Smooth muscle cell (in vitro differentiated cells): ENCODE measurements at regions not wholly inside any gene's neighbourhood (a gene's known extent, or its start where the extent isn't known, plus 50 kb on each side); places are given as distances from the start of the nearest gene placed in this dataset.

Experiments
- DNase-seq: peaks from one replicate; lab custom pipeline; 2025; ENCODE audit not compliant: unreplicated experiment; lab: John Stamatoyannopoulos, UW
- H2AFZ ChIP-seq: fragments of 200-600 bp; sonication (generic); 2 replicates; pipeline ENCODE4 v1.6.0; 2016; ENCODE audit warnings: antibody characterized with exemption, low read depth, mild to moderate bottlenecking
- H3F3A ChIP-seq: fragments of 200-600 bp; sonication (generic); 2 replicates; pipeline ENCODE4 v1.6.0; 2017; ENCODE audit warnings: antibody characterized with exemption, low read depth
- H3K27ac ChIP-seq: fragments of 200-600 bp; sonication (generic); 2 replicates; pipeline ENCODE4 v1.5.1; 2016; ENCODE audit warnings: low read depth, mild to moderate bottlenecking
- H3K27me3 ChIP-seq: fragments of 200-600 bp; sonication (generic); 2 replicates; pipeline ENCODE4 v1.6.1; 2016; ENCODE audit warnings: low read depth, mild to moderate bottlenecking
- H3K36me3 ChIP-seq: fragments of 200-600 bp; sonication (generic); 2 replicates; pipeline ENCODE4 v1.5.1; 2016; ENCODE audit warnings: low read depth
- H3K4me1 ChIP-seq: fragments of 200-600 bp; sonication (generic); 2 replicates; pipeline ENCODE4 v1.5.1; 2016; ENCODE audit warnings: low read depth
- H3K4me2 ChIP-seq: fragments of 200-600 bp; sonication (generic); 2 replicates; pipeline ENCODE4 v1.6.0; 2016; ENCODE audit warnings: mild to moderate bottlenecking
- H3K4me3 ChIP-seq: fragments of 200-600 bp; sonication (generic); 2 replicates; pipeline ENCODE4 v1.5.1; 2016; ENCODE audit warnings: mild to moderate bottlenecking
- H3K79me2 ChIP-seq: fragments of 200-600 bp; sonication (generic); 2 replicates; pipeline ENCODE4 v1.6.0; 2016; ENCODE audit warnings: low read depth, mild to moderate bottlenecking
- H3K9ac ChIP-seq: fragments of 200-600 bp; sonication (generic); 2 replicates; pipeline ENCODE4 v1.6.0; 2016; ENCODE audit warnings: low read depth
- H3K9me3 ChIP-seq: fragments of 200-600 bp; sonication (generic); replicated peaks from 2 replicates; pipeline ENCODE4 v1.5.1; 2016; ENCODE audit warnings: low read depth
- H4K20me1 ChIP-seq: fragments of 200-600 bp; sonication (generic); 2 replicates; pipeline ENCODE4 v1.6.0; 2016; ENCODE audit warnings: low read depth
- WGBS: methylation state at CpG from one replicate; pipeline ENCODE4 v1.1.7; 2016; ENCODE audit warnings: low lambda C conversion rate; 5-methylcytosine and 5-hydroxymethylcytosine counted together
- TF ChIP-seq, protein P1 (sequence below): fragments of 200-600 bp; sonication (generic); IDR thresholded peaks from 2 replicates; pipeline ENCODE4 v1.5.1; 2017; ENCODE audit warnings: borderline replicate concordance, mild to moderate bottlenecking, antibody characterized with exemption; ENCODE audit not compliant: insufficient read depth, poor library complexity, severe bottlenecking

DNA sequence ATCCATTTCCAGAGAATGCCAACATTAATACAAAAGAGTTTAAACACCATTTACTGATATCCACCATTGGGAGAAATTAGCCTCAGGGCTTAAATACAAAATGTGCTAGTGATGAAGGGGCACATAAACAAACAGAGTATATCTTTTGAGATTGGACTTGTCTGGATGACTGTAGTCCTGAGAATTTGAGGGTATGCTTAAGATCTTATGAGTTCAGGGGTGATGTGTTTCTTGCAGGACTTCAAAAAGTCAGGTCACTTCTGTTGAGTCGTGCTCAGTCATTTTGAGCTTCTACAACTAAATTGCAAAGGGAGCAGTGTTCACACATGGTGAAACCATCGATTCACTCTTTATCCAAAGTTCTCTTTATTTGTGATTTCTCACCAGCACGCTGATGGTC is 425.7 kb downstream of the ATP23 start:
- TF ChIP-seq, protein P1, sequence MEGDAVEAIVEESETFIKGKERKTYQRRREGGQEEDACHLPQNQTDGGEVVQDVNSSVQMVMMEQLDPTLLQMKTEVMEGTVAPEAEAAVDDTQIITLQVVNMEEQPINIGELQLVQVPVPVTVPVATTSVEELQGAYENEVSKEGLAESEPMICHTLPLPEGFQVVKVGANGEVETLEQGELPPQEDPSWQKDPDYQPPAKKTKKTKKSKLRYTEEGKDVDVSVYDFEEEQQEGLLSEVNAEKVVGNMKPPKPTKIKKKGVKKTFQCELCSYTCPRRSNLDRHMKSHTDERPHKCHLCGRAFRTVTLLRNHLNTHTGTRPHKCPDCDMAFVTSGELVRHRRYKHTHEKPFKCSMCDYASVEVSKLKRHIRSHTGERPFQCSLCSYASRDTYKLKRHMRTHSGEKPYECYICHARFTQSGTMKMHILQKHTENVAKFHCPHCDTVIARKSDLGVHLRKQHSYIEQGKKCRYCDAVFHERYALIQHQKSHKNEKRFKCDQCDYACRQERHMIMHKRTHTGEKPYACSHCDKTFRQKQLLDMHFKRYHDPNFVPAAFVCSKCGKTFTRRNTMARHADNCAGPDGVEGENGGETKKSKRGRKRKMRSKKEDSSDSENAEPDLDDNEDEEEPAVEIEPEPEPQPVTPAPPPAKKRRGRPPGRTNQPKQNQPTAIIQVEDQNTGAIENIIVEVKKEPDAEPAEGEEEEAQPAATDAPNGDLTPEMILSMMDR: no peak
- H3K27ac ChIP-seq: no peak overlapping the region
- H4K20me1 ChIP-seq: no peaks in the 10 kb centered on the region
- H2AFZ ChIP-seq: peak overlapping the region; percentile 59
- no peak overlapping the region for H3K4me3 ChIP-seq
- H3K79me2 ChIP-seq: no peaks in the 10 kb centered on the region
- no peak overlapping the region for H3K9ac ChIP-seq
- H3F3A ChIP-seq: peaks cover 15% of the 10 kb centered on the region
- H3K27me3 ChIP-seq: no peaks in the 10 kb centered on the region
- no peak for DNase-seq
- no peaks in the 10 kb centered on the region for H3K9me3 ChIP-seq
- H3K36me3 ChIP-seq: no peaks in the 10 kb centered on the region
- peak overlapping the region; percentile 48 for H3K4me2 ChIP-seq
- 78% methylated on average over 3 of the region's 3 CpGs for WGBS
- H3K4me1 ChIP-seq: peaks cover 11% of the 10 kb centered on the region

DNA sequence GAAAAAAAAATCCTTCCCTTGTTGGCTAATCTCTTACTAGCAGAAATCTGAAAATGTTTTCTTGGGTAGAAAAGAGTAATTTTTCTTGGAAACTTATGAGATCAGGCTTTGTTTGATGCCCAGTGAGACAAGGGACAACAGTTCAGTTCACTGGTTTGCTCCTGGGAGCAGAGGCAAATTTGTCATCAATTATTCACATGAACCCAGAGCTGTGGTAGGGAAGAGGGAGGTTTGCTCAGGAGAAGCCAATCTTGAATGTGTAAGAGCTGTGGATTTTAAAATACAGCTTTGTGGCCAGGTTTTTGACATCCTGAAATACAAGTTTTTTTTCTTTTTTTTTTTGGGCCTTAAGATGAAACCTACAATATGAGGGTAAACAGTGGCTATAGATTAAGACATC is 426.6 kb downstream of the ATP23 start:
- no peak overlapping the region for H3K9ac ChIP-seq
- H3F3A ChIP-seq: peaks cover 15% of the 10 kb centered on the region
- no peaks in the 10 kb centered on the region for H3K79me2 ChIP-seq
- TF ChIP-seq, protein P1: no peak
- no peaks in the 10 kb centered on the region for H4K20me1 ChIP-seq
- no peaks in the 10 kb centered on the region for H3K27me3 ChIP-seq
- H3K27ac ChIP-seq: no peak overlapping the region
- H3K9me3 ChIP-seq: no peaks in the 10 kb centered on the region
- no peak overlapping the region for H3K4me2 ChIP-seq
- no peaks in the 10 kb centered on the region for H3K36me3 ChIP-seq
- H3K4me1 ChIP-seq: peaks cover 11% of the 10 kb centered on the region
- no peak for DNase-seq
- H3K4me3 ChIP-seq: no peak overlapping the region
- H2AFZ ChIP-seq: peak overlapping the region; percentile 6

DNA sequence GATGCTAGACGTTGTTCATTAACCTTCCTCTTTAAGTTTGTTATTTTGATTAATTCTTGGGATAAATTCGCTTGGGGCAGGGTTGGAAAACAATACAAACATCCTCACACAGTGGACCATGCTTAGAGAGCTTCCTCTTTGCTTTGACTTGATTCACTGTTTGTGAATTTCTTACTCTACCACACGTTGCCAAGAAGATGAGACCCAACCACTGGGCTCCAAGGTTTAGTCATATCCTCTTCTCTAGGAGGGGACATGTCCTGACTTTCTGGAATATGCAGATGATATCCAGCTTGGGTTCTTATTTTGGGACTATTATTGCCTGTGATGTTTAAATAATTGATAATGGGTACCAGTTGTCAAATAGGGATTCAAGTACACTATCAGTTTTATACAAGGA is 428.2 kb downstream of the ATP23 start:
- Histone ChIP-seq H3K4me3 (no peak overlapping the region), H3K9ac (no peak overlapping the region), H3K4me2 (no peak overlapping the region), H3K27me3 (no peaks in the 10 kb centered on the region), H3K79me2 (no peaks in the 10 kb centered on the region), H3K4me1 (peaks cover under 1% of the 10 kb centered on the region), H3K27ac (no peak overlapping the region), H4K20me1 (no peaks in the 10 kb centered on the region), H2AFZ (no peak overlapping the region), H3K9me3 (no peaks in the 10 kb centered on the region), H3F3A (peaks cover 5% of the 10 kb centered on the region), H3K36me3 (no peaks in the 10 kb centered on the region)
- no peak for DNase-seq
- TF ChIP-seq, protein P1: no peak
- 85% methylated on average over 3 of the region's 3 CpGs for WGBS

DNA sequence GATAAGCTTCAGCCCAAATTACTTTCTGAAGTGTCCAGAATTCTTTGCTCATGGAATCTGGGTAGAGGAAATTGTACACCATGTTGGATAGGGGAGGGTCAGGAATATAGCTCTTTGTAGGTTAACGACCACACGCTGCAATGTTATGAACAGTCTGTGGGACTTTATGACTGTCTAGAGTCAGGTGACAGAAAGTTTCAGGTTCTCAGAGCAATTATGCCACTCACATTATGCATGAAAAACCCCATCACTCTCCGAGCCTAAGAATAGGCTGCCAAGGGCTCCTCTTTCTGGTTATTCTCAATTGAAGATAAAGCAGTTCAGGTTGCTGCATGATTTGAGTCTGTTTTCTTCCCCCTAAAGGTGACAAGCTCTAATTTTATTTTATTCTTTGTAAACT is 430.9 kb downstream of the ATP23 start:
- no peak for DNase-seq
- WGBS: 95% methylated on average over 3 of the region's 3 CpGs

More for the DNA sequence above, 430.9 kb downstream of the ATP23 start:
- no peaks in the 10 kb centered on the region for H3K36me3 ChIP-seq
- no peaks in the 10 kb centered on the region for H3F3A ChIP-seq
- H4K20me1 ChIP-seq: no peaks in the 10 kb centered on the region
- H3K27ac ChIP-seq: no peak overlapping the region
- TF ChIP-seq, protein P1: no peak
- no peak overlapping the region for H3K9ac ChIP-seq
- no peaks in the 10 kb centered on the region for H3K4me1 ChIP-seq
- no peaks in the 10 kb centered on the region for H3K27me3 ChIP-seq
- no peak overlapping the region for H3K4me3 ChIP-seq
- no peak overlapping the region for H3K4me2 ChIP-seq
- H2AFZ ChIP-seq: no peak overlapping the region
- H3K79me2 ChIP-seq: no peaks in the 10 kb centered on the region
- H3K9me3 ChIP-seq: no peaks in the 10 kb centered on the region
